ENCODE measurements at regions not wholly inside any gene's neighbourhood (a gene's known extent, or its start where the extent isn't known, plus 50 kb on each side); places are given as distances from the start of the nearest gene placed in this dataset.

GRCh38 chr6:47420394-47421371 lies 56.9 kb upstream of the CD2AP start:
- no peak for TF ChIP-seq CTCF (IDR thresholded peaks at IDR 0.05)
- no peak for TF ChIP-seq REST (IDR thresholded peaks at IDR 0.05; ENCODE audit: low read depth, low read length)
- TF ChIP-seq RAD21 (IDR thresholded peaks at IDR 0.05; ENCODE audit: low read length), result no peak
- TF ChIP-seq PBX3 (IDR thresholded peaks at IDR 0.05), result no peak
- no peak for TF ChIP-seq MXI1 (IDR thresholded peaks at IDR 0.05; ENCODE audit: low read depth, low read length)
- no peak for TF ChIP-seq POLR2AphosphoS5 (IDR thresholded peaks at IDR 0.05; ENCODE audit: low read depth, low read length)
- TF ChIP-seq ZBTB33 (IDR thresholded peaks at IDR 0.05; ENCODE audit: borderline replicate concordance, low read depth), result no peak
